ENCODE measurements at regions not wholly inside any gene's neighbourhood (a gene's known extent, or its start where the extent isn't known, plus 50 kb on each side); places are given as distances from the start of the nearest gene placed in this dataset.

GRCh38 chr6:102215425-102215824, 821.9 kb downstream of the GRIK2 start:
- Histone ChIP-seq H3K9ac (ENCODE audit: low read length) (no peak overlapping the region), H3K4me3 (ENCODE audit: low read length) (no peak overlapping the region), H3K27ac (ENCODE audit: low read length) (no peak overlapping the region), H3K4me1 (ENCODE audit: control insufficient read depth, low read depth, low read length) (no peaks in the 10 kb centered on the region), H3K27me3 (ENCODE audit: control insufficient read depth, insufficient read depth, low read length) (no peaks in the 10 kb centered on the region), H3K36me3 (ENCODE audit: control insufficient read depth, low read depth, low read length) (no peaks in the 10 kb centered on the region), H3K9me3 (ENCODE audit: control insufficient read depth, low read depth, low read length) (no peaks in the 10 kb centered on the region)

GRCh38 chr6:102216232-102216631, 822.7 kb downstream of the GRIK2 start:
- Histone ChIP-seq H3K27me3 (ENCODE audit: control insufficient read depth, insufficient read depth, low read length) (no peaks in the 10 kb centered on the region), H3K4me3 (ENCODE audit: low read length) (no peak overlapping the region), H3K9ac (ENCODE audit: low read length) (no peak overlapping the region), H3K4me1 (ENCODE audit: control insufficient read depth, low read depth, low read length) (no peaks in the 10 kb centered on the region), H3K27ac (ENCODE audit: low read length) (no peak overlapping the region), H3K9me3 (ENCODE audit: control insufficient read depth, low read depth, low read length) (no peaks in the 10 kb centered on the region), H3K36me3 (ENCODE audit: control insufficient read depth, low read depth, low read length) (no peaks in the 10 kb centered on the region)

GRCh38 chr6:102223942-102224341, 830.4 kb downstream of the GRIK2 start:
- no peak overlapping the region for H3K27ac ChIP-seq (ENCODE audit: low read length)
- no peak overlapping the region for H3K9ac ChIP-seq (ENCODE audit: low read length)
- peaks cover 10% of the 10 kb centered on the region for H3K4me1 ChIP-seq (ENCODE audit: control insufficient read depth, low read depth, low read length)
- H3K27me3 ChIP-seq (ENCODE audit: control insufficient read depth, insufficient read depth, low read length): no peaks in the 10 kb centered on the region
- no peaks in the 10 kb centered on the region for H3K36me3 ChIP-seq (ENCODE audit: control insufficient read depth, low read depth, low read length)
- no peak overlapping the region for H3K4me3 ChIP-seq (ENCODE audit: low read length)
- no peaks in the 10 kb centered on the region for H3K9me3 ChIP-seq (ENCODE audit: control insufficient read depth, low read depth, low read length)

- Histone ChIP-seq H3K4me3 (ENCODE audit: low read length) (no peak overlapping the region), H3K36me3 (ENCODE audit: control insufficient read depth, low read depth, low read length) (no peaks in the 10 kb centered on the region), H3K4me1 (ENCODE audit: control insufficient read depth, low read depth, low read length) (peaks cover 15% of the 10 kb centered on the region)
These were observed 835.8 kb downstream of the GRIK2 start for GRCh38 chr6:102229271-102229670.

More at GRCh38 chr6:102229271-102229670, 835.8 kb downstream of the GRIK2 start:
- Histone ChIP-seq H3K27me3 (ENCODE audit: control insufficient read depth, insufficient read depth, low read length) (no peaks in the 10 kb centered on the region), H3K9me3 (ENCODE audit: control insufficient read depth, low read depth, low read length) (no peaks in the 10 kb centered on the region), H3K27ac (ENCODE audit: low read length) (no peak overlapping the region), H3K9ac (ENCODE audit: low read length) (no peak overlapping the region)

Data from iPS-18a (cell line).